NB4 (cell line): ENCODE measurements at regions not wholly inside any gene's neighbourhood (a gene's known extent, or its start where the extent isn't known, plus 50 kb on each side); places are given as distances from the start of the nearest gene placed in this dataset.

Experiments used
- CTCF ChIP-seq: IDR thresholded peaks from one replicate; pipeline ENCODE4 v1.5.1; 2012; ENCODE audit warnings: low read depth, low read length
- MAX ChIP-seq: IDR thresholded peaks from 2 replicates; pipeline ENCODE4 v1.6.1; 2011; ENCODE audit warnings: low read depth, low read length
- MYC ChIP-seq: IDR thresholded peaks from 2 replicates; pipeline ENCODE4 v1.6.1; 2011; ENCODE audit warnings: low read depth, low read length
- POLR2A ChIP-seq: IDR thresholded peaks from 2 replicates; pipeline ENCODE4 v1.6.1; 2011; ENCODE audit warnings: mild to moderate bottlenecking; ENCODE audit not compliant: insufficient read length; ENCODE audit errors: extremely low read depth

GRCh38 chr10:16184096-16184597 lies 252.7 kb upstream of the PTER start:
- TF ChIP-seq CTCF (no peak), POLR2A (no peak), MAX (no peak), MYC (no peak)
